ENCODE measurements at regions not wholly inside any gene's neighbourhood (a gene's known extent, or its start where the extent isn't known, plus 50 kb on each side); places are given as distances from the start of the nearest gene placed in this dataset.

DNA sequence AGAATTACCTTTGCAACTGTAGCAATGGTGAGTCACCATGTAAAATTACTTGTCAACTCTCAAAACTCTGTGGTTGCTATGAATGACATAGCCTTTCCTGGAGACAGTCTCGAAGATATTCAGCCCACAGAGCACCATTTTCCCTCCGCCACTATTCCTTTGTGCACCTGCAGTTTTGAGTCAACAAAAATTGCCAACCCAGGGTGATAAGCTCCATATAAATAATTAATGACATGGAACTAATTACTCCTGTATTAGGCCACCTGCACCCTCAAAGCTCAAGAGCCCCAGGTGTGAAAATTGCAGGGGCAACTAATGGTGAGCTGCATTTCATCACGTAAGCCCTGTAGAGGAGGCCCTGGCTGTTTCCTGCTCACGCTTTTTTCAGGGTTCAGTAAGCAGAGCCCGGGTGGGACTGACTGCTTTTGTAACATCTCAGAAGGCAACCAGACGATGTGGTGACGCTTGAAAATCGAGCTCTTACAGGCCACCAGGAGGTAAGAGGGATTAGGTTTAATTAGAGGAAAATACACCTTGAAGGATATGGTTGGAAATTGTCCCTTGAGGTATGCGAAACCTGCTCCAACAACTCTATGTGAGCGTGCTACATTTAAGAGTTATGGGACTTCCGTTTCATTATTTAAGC, 70.8 kb downstream of the BMP2 start (continued):
- no peak for TF ChIP-seq REST (IDR thresholded peaks at IDR 0.05)
- TF ChIP-seq CTCF (IDR thresholded peaks at IDR 0.05; ENCODE audit: low read depth, low read length, missing input control) = no peak
- TF ChIP-seq GABPA (IDR thresholded peaks at IDR 0.05 in 1 of 2, conservative IDR thresholded peaks at IDR 0.05 in 1 of 2) = no peak

- no peak overlapping the region for H3K9ac ChIP-seq (ENCODE audit: low read depth in 1 of 2, low read length in 2 of 2)
- H3K4me1 ChIP-seq (ENCODE audit: control insufficient read depth in 4 of 4, insufficient read depth in 4 of 4, low read length in 3 of 4) = no peaks in the 10 kb centered on the region
- H3K36me3 ChIP-seq (ENCODE audit: control insufficient read depth in 4 of 4, insufficient read depth in 3 of 4, low read depth in 1 of 4, low read length in 3 of 4) = no peaks in the 10 kb centered on the region
- H3K27ac ChIP-seq (ENCODE audit: low read depth in 1 of 2, low read length in 2 of 2) = no peak overlapping the region
- WGBS = 81% methylated on average over 2 of the region's 2 CpGs
- peaks cover 0 to 4% (median 1%) of the 10 kb centered on the region in 4 donors for H3K27me3 ChIP-seq (ENCODE audit: control insufficient read depth in 4 of 4, insufficient read depth in 4 of 4, low read length in 3 of 4)
- TF ChIP-seq RXRA (IDR thresholded peaks at IDR 0.05) (no peak), HNF4A (conservative IDR thresholded peaks at IDR 0.05) (no peak), RAD21 (IDR thresholded peaks at IDR 0.05) (no peak), TAF1 (conservative IDR thresholded peaks at IDR 0.05) (no peak), FOXA1 (IDR thresholded peaks at IDR 0.05) (no peak), NR2F2 (IDR thresholded peaks at IDR 0.05) (no peak), MAX (IDR thresholded peaks at IDR 0.05) (no peak), REST (IDR thresholded peaks at IDR 0.05) (no peak), GABPA (IDR thresholded peaks at IDR 0.05 in 1 of 2, conservative IDR thresholded peaks at IDR 0.05 in 1 of 2) (no peak), YY1 (IDR thresholded peaks at IDR 0.05) (no peak)
- TF ChIP-seq, protein P1, sequence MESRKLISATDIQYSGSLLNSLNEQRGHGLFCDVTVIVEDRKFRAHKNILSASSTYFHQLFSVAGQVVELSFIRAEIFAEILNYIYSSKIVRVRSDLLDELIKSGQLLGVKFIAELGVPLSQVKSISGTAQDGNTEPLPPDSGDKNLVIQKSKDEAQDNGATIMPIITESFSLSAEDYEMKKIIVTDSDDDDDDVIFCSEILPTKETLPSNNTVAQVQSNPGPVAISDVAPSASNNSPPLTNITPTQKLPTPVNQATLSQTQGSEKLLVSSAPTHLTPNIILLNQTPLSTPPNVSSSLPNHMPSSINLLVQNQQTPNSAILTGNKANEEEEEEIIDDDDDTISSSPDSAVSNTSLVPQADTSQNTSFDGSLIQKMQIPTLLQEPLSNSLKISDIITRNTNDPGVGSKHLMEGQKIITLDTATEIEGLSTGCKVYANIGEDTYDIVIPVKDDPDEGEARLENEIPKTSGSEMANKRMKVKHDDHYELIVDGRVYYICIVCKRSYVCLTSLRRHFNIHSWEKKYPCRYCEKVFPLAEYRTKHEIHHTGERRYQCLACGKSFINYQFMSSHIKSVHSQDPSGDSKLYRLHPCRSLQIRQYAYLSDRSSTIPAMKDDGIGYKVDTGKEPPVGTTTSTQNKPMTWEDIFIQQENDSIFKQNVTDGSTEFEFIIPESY (IDR thresholded peaks at IDR 0.05) = no peak
- TF ChIP-seq, protein P2, sequence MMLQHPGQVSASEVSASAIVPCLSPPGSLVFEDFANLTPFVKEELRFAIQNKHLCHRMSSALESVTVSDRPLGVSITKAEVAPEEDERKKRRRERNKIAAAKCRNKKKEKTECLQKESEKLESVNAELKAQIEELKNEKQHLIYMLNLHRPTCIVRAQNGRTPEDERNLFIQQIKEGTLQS (IDR thresholded peaks at IDR 0.05) = no peak
- no peaks in the 10 kb centered on the region for H3K9me3 ChIP-seq (ENCODE audit: control insufficient read depth in 4 of 4, low read length in 3 of 4)
- no peak overlapping the region for H3K4me3 ChIP-seq (ENCODE audit: low read depth in 1 of 3, low read length in 3 of 3)
- DNase-seq (ENCODE audit: low spot score) = no peak
Observed at GRCh38 chr20:6841128-6841527, 73.6 kb downstream of the BMP2 start.

Data from liver (tissue), 8 donors.